DMS153 (cell line): ENCODE measurements at regions not wholly inside any gene's neighbourhood (a gene's known extent, or its start where the extent isn't known, plus 50 kb on each side); places are given as distances from the start of the nearest gene placed in this dataset.

Experiments
- DNase-seq: peaks from one replicate; lab custom pipeline; 2025; lab: John Stamatoyannopoulos, UW

GRCh38 chr20:11043001-11043400 is 369.2 kb upstream of the JAG1 start:
- no peak for DNase-seq

- no peak for DNase-seq
Measured at GRCh38 chr20:11044561-11044960, 370.8 kb upstream of the JAG1 start.

- DNase-seq: no peak
Measured at GRCh38 chr20:11045412-11046175, 371.8 kb upstream of the JAG1 start.

GRCh38 chr20:11047559-11047958 is 373.8 kb upstream of the JAG1 start:
- DNase-seq: no peak

- no peak for DNase-seq
Measured at GRCh38 chr20:11048739-11049138, 374.9 kb upstream of the JAG1 start.

GRCh38 chr20:11050350-11050749 is 376.6 kb upstream of the JAG1 start:
- no peak for DNase-seq

GRCh38 chr20:11051136-11051535 is 377.3 kb upstream of the JAG1 start:
- DNase-seq: no peak

- no peak for DNase-seq
Measured at GRCh38 chr20:11053310-11053709, 379.5 kb upstream of the JAG1 start.

- no peak for DNase-seq
Measured at GRCh38 chr20:11054266-11054993, 380.6 kb upstream of the JAG1 start.

GRCh38 chr20:11056414-11056813 is 382.6 kb upstream of the JAG1 start:
- DNase-seq: no peak

- no peak for DNase-seq
Measured at GRCh38 chr20:11057624-11058023, 383.8 kb upstream of the JAG1 start.

- no peak for DNase-seq
Measured at GRCh38 chr20:11059659-11060058, 385.9 kb upstream of the JAG1 start.

- no peak for DNase-seq
Measured at GRCh38 chr20:11060423-11061185, 386.8 kb upstream of the JAG1 start.

GRCh38 chr20:11063444-11063843 is 389.6 kb upstream of the JAG1 start:
- DNase-seq: no peak

- no peak for DNase-seq
Measured at GRCh38 chr20:11064946-11065345, 391.1 kb upstream of the JAG1 start.

GRCh38 chr20:11067359-11067758 is 393.6 kb upstream of the JAG1 start:
- no peak for DNase-seq

- DNase-seq: no peak
Measured at GRCh38 chr20:11072982-11073381, 399.2 kb upstream of the JAG1 start.

- no peak for DNase-seq
Measured at GRCh38 chr20:11076434-11077105, 402.8 kb upstream of the JAG1 start.

GRCh38 chr20:11077226-11077625 is 403.4 kb upstream of the JAG1 start:
- no peak for DNase-seq

- DNase-seq: no peak
Measured at GRCh38 chr20:11080010-11080409, 406.2 kb upstream of the JAG1 start.

- DNase-seq: peak; percentile 53
Measured at GRCh38 chr20:11080781-11081377, 407.1 kb upstream of the JAG1 start.

- DNase-seq: no peak
Measured at GRCh38 chr20:11083841-11084240, 410.0 kb upstream of the JAG1 start.
